Transverse colon (tissue), 4 donors: ENCODE measurements at regions not wholly inside any gene's neighbourhood (a gene's known extent, or its start where the extent isn't known, plus 50 kb on each side); places are given as distances from the start of the nearest gene placed in this dataset.

Experiments
- DNase-seq: peaks from one replicate; pipeline ENCODE4 v3.0.0-alpha.2; 2019
- H3K27ac ChIP-seq, 4 donors: fragments of 200-600 bp; sonication (generic); 2 replicates each; pipeline ENCODE4 v1.5.1; 2016 to 2018; ENCODE audit warnings: inconsistent platforms in 4 of 4
- H3K27me3 ChIP-seq: fragments of 200-600 bp; sonication (generic); 2 replicates; pipeline ENCODE4 v1.5.1; 2017; ENCODE audit warnings: inconsistent platforms
- H3K36me3 ChIP-seq, 4 donors: fragments of 200-600 bp; sonication (generic); 2 replicates each; pipeline ENCODE4 v1.5.1; 2017 to 2019; ENCODE audit warnings: inconsistent platforms in 4 of 4
- H3K4me1 ChIP-seq, 4 donors: fragments of 200-600 bp; sonication (generic); 2 replicates each; pipeline ENCODE4 v1.5.1; 2017 to 2020; ENCODE audit warnings: inconsistent platforms in 4 of 4
- H3K4me3 ChIP-seq, 4 donors: fragments of 200-600 bp; sonication (generic); 1 replicate in 1 of 4; 2 replicates in 3 of 4; pipeline versions ENCODE4 v1.5.1 to v1.6.1; 2017 to 2019; ENCODE audit warnings: inconsistent platforms in 4 of 4
- H3K9me3 ChIP-seq, 2 donors: fragments of 200-600 bp; sonication (generic); 2 replicates each; pipeline ENCODE4 v1.5.1; 2017 to 2019; ENCODE audit warnings: inconsistent platforms in 2 of 2
- CTCF ChIP-seq, 5 experiments: fragments of 200-600 bp in 3 of 5; fragments of 450-650 bp in 2 of 5; sonication (generic) in 3 of 5; IDR thresholded peaks; 1 replicate in 2 of 5; 2 replicates in 3 of 5; pipeline ENCODE4 v1.5.1; 2016 to 2017; ENCODE audit warnings: antibody characterized with exemption in 5 of 5, inconsistent platforms in 3 of 5, mild to moderate bottlenecking in 2 of 5, moderate library complexity in 1 of 5
- EP300 ChIP-seq: sonication (generic); formaldehyde crosslinking; IDR thresholded peaks from one replicate; pipeline ENCODE4 v1.6.1; 2017; ENCODE audit warnings: antibody characterized with exemption, low read depth
- POLR2A ChIP-seq: fragments of 450-650 bp; IDR thresholded peaks from one replicate; pipeline ENCODE4 v1.6.1; 2016; ENCODE audit warnings: antibody characterized with exemption, mild to moderate bottlenecking, moderate library complexity
- POLR2AphosphoS5 ChIP-seq, 3 donors: sonication (generic); formaldehyde crosslinking; IDR thresholded peaks; one replicate each; pipeline ENCODE4 v1.6.1; 2016; ENCODE audit warnings: antibody characterized with exemption in 3 of 3
- WGBS, 2 donors: methylation state at CpG; one replicate each; pipeline ENCODE4 v1.1.5; 2018; ENCODE audit warnings: low coverage in 1 of 2; 5-methylcytosine and 5-hydroxymethylcytosine counted together
- in situ Hi-C, 4 donors: fragments of 200-750 bp; cut with MboI; loops; one replicate each; pipeline versions ENCODE4 v1.15.0 to v1.15.1; 2017; ENCODE audit warnings: low sequenced_read_pairs in 3 of 4, low pct_ligation_motif_present in 1 of 4, low pct_unique_long_range_greater_than_20kb in 1 of 4
- intact Hi-C: fragments of 100-400 bp; cut with DNase I; formaldehyde crosslinking; loops from one replicate; pipeline ENCODE4 v1.15.1; 2023; ENCODE audit warnings: low total_unique reads

- no peaks in the 10 kb centered on the region for H3K9me3 ChIP-seq
- in situ Hi-C loops (no loop called here), intact Hi-C loops (no loop called here)
- TF ChIP-seq POLR2AphosphoS5 (IDR thresholded peaks at IDR 0.05), result no peak
- no peak for TF ChIP-seq POLR2A
- H3K36me3 ChIP-seq, result no peaks in the 10 kb centered on the region
- WGBS, 2 donors, result 76 to 77% methylated on average over 3 to 5 of the region's 5 CpGs
- no peak overlapping the region for H3K4me3 ChIP-seq
- peaks cover 0 to 14% (median 4%) of the 10 kb centered on the region in 4 donors for H3K4me1 ChIP-seq
- no peak overlapping the region for H3K27ac ChIP-seq
- DNase-seq, result no peak
- H3K27me3 ChIP-seq, result no peaks in the 10 kb centered on the region
Measured at GRCh38 chr2:19568809-19569208, 210.4 kb upstream of the OSR1 start.

DNA sequence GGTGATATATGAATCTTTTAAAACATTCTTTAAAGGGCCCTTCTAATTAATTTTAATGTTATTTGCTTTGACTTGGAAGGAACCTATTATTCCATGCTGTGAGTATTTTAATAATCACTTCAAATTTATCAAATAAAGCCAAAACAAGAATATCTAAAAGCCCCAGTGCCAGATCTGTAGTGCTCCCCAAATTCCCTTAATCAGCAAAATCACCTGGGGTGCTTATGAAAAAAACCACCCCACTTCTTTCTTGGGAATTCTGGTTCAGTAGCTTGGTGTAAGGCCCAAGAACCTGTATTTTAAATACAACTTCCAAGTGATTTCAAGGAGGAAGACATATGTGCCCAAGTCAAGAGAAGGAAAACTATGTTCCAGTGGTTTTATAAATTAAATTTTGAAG lies 202.4 kb upstream of the OSR1 start:
- no peaks in the 10 kb centered on the region for H3K27me3 ChIP-seq
- no peak for TF ChIP-seq EP300
- TF ChIP-seq POLR2A, result no peak
- no peak overlapping the region for H3K4me3 ChIP-seq
- H3K27ac ChIP-seq, result no peak overlapping the region
- H3K36me3 ChIP-seq, result no peaks in the 10 kb centered on the region
- intact Hi-C loops (no loop called here), in situ Hi-C loops (no loop called here)
- no peaks in the 10 kb centered on the region for H3K9me3 ChIP-seq
- DNase-seq, result no peak
- H3K4me1 ChIP-seq, result no peaks in the 10 kb centered on the region

DNA sequence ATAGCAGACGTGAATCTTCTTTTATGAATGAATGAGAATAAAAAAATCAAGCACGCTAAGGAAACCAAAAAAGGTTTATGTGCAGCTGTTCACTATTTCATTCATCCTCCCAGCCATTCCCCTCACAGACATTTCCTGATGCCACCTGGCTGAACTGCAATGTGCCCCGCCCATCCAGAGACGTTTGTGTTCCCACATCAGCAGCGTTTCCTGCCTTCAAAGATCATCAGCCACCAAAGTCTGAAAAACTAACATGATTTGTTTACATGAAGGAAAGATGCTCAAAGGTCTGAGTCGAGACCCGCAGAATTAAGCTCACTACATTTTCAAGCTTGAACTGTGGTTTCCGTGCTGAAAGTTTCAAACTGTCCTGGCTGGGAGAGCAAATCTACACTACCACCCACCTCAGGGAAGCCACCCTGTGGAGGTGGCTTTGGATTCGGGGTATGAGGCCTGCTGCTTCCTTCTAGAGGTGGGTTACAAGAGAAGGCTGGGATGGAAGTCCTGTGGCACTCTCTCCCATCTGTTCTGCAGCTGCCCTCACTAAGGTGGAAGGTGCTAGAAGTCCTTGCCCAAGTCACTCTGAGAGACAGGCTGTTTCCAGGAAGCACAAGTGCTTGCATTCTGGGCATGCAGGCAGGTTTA lies 201.3 kb upstream of the OSR1 start:
- WGBS, 2 donors, result 37 to 39% methylated on average over 5 to 9 of the region's 9 CpGs
- Histone ChIP-seq H3K27me3 (no peaks in the 10 kb centered on the region), H3K4me3 (no peak overlapping the region), H3K9me3 (no peaks in the 10 kb centered on the region), H3K36me3 (no peaks in the 10 kb centered on the region), H3K27ac (no peak overlapping the region), H3K4me1 (no peaks in the 10 kb centered on the region)
- TF ChIP-seq EP300 (no peak), CTCF (IDR thresholded peaks at IDR 0.05) (no peak), POLR2AphosphoS5 (IDR thresholded peaks at IDR 0.05) (no peak), POLR2A (no peak)
- in situ Hi-C loops (no loop called here), intact Hi-C loops (no loop called here)
- peak; percentile 32 for DNase-seq

GRCh38 chr2:19556648-19557047 lies 198.2 kb upstream of the OSR1 start:
- 79 to 81% methylated on average over 2 of the region's 2 CpGs for WGBS, 2 donors
- Histone ChIP-seq H3K9me3 (no peaks in the 10 kb centered on the region), H3K36me3 (no peaks in the 10 kb centered on the region), H3K4me1 (no peaks in the 10 kb centered on the region), H3K27me3 (no peaks in the 10 kb centered on the region), H3K4me3 (no peak overlapping the region), H3K27ac (no peak overlapping the region)
- intact Hi-C loops, result no loop called here
- DNase-seq, result no peak
- TF ChIP-seq POLR2AphosphoS5 (IDR thresholded peaks at IDR 0.05) (no peak), POLR2A (no peak), CTCF (IDR thresholded peaks at IDR 0.05) (no peak), EP300 (no peak)
- in situ Hi-C loops, result no loop called here

DNA sequence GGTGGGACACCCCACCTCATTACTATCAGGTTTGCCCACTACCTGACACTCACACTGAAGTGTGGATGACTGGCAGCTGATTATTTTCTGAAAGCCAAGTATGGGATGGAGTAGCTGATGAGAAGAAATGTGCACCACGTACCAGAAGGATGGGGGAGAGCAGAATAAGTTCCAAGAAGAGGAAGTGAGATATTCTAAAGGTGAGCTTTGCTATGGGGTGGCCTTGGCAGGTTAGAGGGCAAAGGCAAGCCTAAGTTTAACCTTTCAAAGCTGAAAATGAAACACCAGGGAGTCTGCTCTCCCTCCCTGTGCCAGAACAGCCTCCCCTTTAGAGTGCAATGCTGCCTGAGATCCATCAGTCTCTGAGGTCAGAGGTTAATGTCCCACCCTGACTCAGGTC lies 196.1 kb upstream of the OSR1 start:
- H3K4me3 ChIP-seq, result no peak overlapping the region
- H3K27ac ChIP-seq, result no peak overlapping the region
- no peaks in the 10 kb centered on the region for H3K36me3 ChIP-seq
- no peak for TF ChIP-seq EP300
- no peak for TF ChIP-seq POLR2AphosphoS5 (IDR thresholded peaks at IDR 0.05)
- TF ChIP-seq CTCF (IDR thresholded peaks at IDR 0.05), result no peak
- TF ChIP-seq POLR2A, result no peak
- intact Hi-C loops, result no loop called here
- no peaks in the 10 kb centered on the region for H3K4me1 ChIP-seq
- H3K9me3 ChIP-seq, result no peaks in the 10 kb centered on the region
- no peaks in the 10 kb centered on the region for H3K27me3 ChIP-seq
- in situ Hi-C loops, result no loop called here
- no peak for DNase-seq
- 90% methylated on average over 1 of the region's 1 CpG; no CpG with 5 or more reads in 1 of the 2 donors for WGBS, 2 donors
